CD14-positive monocyte (primary cell): ENCODE measurements at regions not wholly inside any gene's neighbourhood (a gene's known extent, or its start where the extent isn't known, plus 50 kb on each side); places are given as distances from the start of the nearest gene placed in this dataset.

Experiments used
- DNase-seq, 3 donors: peaks; one replicate each; pipeline ENCODE4 v3.0.0-alpha.2; 2011 to 2022
- H2AFZ ChIP-seq: 2 replicates; pipeline ENCODE4 v1.6.0; 2012; ENCODE audit warnings: mild to moderate bottlenecking, low read depth, low read length, inconsistent platforms; ENCODE audit not compliant: insufficient read depth, poor library complexity, severe bottlenecking
- H3K27ac ChIP-seq, 2 donors: 1 replicate in 1 of 2; 2 replicates in 1 of 2; pipeline ENCODE4 v1.5.1; 2012 to 2013; ENCODE audit warnings: low read length in 2 of 2, control low read depth in 1 of 2, inconsistent platforms in 1 of 2, low read depth in 1 of 2, mild to moderate bottlenecking in 1 of 2
- H3K27me3 ChIP-seq, 2 donors: one replicate each; pipeline versions ENCODE4 v1.6.0 to v1.6.1; 2011 to 2013; ENCODE audit warnings: low read length in 2 of 2; ENCODE audit not compliant: control insufficient read depth in 2 of 2, insufficient read depth in 2 of 2
- H3K36me3 ChIP-seq, 2 donors: replicated peaks in 1 of 2; 1 replicate in 1 of 2; 2 replicates in 1 of 2; pipeline versions ENCODE4 v1.5.1 to v1.6.1; 2012 to 2013; ENCODE audit warnings: low read length in 2 of 2, control low read depth in 1 of 2, inconsistent platforms in 1 of 2, mild to moderate bottlenecking in 1 of 2; ENCODE audit not compliant: insufficient read depth in 2 of 2, control insufficient read depth in 1 of 2
- H3K4me1 ChIP-seq, 2 donors: 1 replicate in 1 of 2; 2 replicates in 1 of 2; pipeline versions ENCODE4 v1.5.1 to v1.6.1; 2012 to 2013; ENCODE audit warnings: low read length in 2 of 2, control low read depth in 1 of 2, inconsistent platforms in 1 of 2, mild to moderate bottlenecking in 1 of 2, moderate library complexity in 1 of 2; ENCODE audit not compliant: insufficient read depth in 2 of 2, control insufficient read depth in 1 of 2
- H3K4me2 ChIP-seq: replicated peaks from 2 replicates; pipeline ENCODE3; 2012; ENCODE audit warnings: low read length, moderate library complexity, mild to moderate bottlenecking; ENCODE audit not compliant: poor library complexity, severe bottlenecking; ENCODE audit errors: extremely low read depth
- H3K4me3 ChIP-seq, 3 experiments: fragments of 200-600 bp in 1 of 3; sonication (generic) in 1 of 3; replicated peaks in 1 of 3; 1 replicate in 2 of 3; 2 replicates in 1 of 3; pipeline ENCODE4 v1.5.1; 2011 to 2013; ENCODE audit warnings: low read length in 3 of 3, mild to moderate bottlenecking in 3 of 3, control low read depth in 2 of 3, low read depth in 2 of 3, inconsistent platforms in 1 of 3, moderate library complexity in 1 of 3
- H3K79me2 ChIP-seq: 2 replicates; pipeline ENCODE4 v1.6.0; 2012; ENCODE audit warnings: mild to moderate bottlenecking, control low read depth, inconsistent platforms, low read length, moderate library complexity; ENCODE audit not compliant: insufficient read depth
- H3K9ac ChIP-seq: 2 replicates; pipeline ENCODE4 v1.6.0; 2017; ENCODE audit warnings: low read length, mild to moderate bottlenecking; ENCODE audit not compliant: insufficient read depth, poor library complexity, severe bottlenecking
- H3K9me3 ChIP-seq, 2 donors: replicated peaks in 1 of 2; 1 replicate in 1 of 2; 2 replicates in 1 of 2; pipeline versions ENCODE4 v1.5.1 to v1.6.1; 2012 to 2013; ENCODE audit warnings: low read length in 2 of 2, control low read depth in 1 of 2; ENCODE audit not compliant: control insufficient read depth in 1 of 2, insufficient read depth in 1 of 2
- H4K20me1 ChIP-seq: 2 replicates; pipeline ENCODE4 v1.6.0; 2012; ENCODE audit warnings: mild to moderate bottlenecking, low read length, control low read depth, moderate library complexity; ENCODE audit not compliant: insufficient read depth
- H3K27ac Mint-ChIP-seq, 7 donors: one replicate each; pipeline ENCODE4 v1.8.0; 2020; ENCODE audit warnings: mild to moderate bottlenecking in 7 of 7, mixed read lengths in 7 of 7, moderate library complexity in 6 of 7, inconsistent platforms in 2 of 7
- H3K27me3 Mint-ChIP-seq, 3 donors: one replicate each; pipeline ENCODE4 v1.8.0; 2021 to 2022; ENCODE audit warnings: low read depth in 3 of 3, mild to moderate bottlenecking in 3 of 3, mixed read lengths in 3 of 3, moderate library complexity in 3 of 3, inconsistent platforms in 1 of 3
- H3K36me3 Mint-ChIP-seq, 2 donors: one replicate each; pipeline ENCODE4 v1.8.0; 2020; ENCODE audit warnings: mixed read lengths in 2 of 2, inconsistent platforms in 1 of 2, mild to moderate bottlenecking in 1 of 2
- H3K4me1 Mint-ChIP-seq: one replicate; pipeline ENCODE4 v1.8.0; 2020; ENCODE audit warnings: mild to moderate bottlenecking, mixed read lengths
- H3K4me3 Mint-ChIP-seq, 2 donors: one replicate each; pipeline ENCODE4 v1.8.0; 2020; ENCODE audit warnings: mild to moderate bottlenecking in 2 of 2, mixed read lengths in 2 of 2, moderate library complexity in 1 of 2
- H3K9me3 Mint-ChIP-seq, 7 donors: one replicate each; pipeline ENCODE4 v1.8.0; 2020 to 2022; ENCODE audit warnings: mixed read lengths in 7 of 7, mild to moderate bottlenecking in 6 of 7, moderate library complexity in 6 of 7, inconsistent platforms in 2 of 7
- CTCF ChIP-seq: fragments of 200-600 bp; IDR thresholded peaks from one replicate; pipeline ENCODE4 v1.8.0; 2022; ENCODE audit warnings: antibody characterized with exemption, mild to moderate bottlenecking
- WGBS: methylation state at CpG from one replicate; pipeline ENCODE4 v1.1.5; 2013; ENCODE audit warnings: missing lambda C conversion rate; ENCODE audit not compliant: insufficient coverage; 5-methylcytosine and 5-hydroxymethylcytosine counted together
- intact Hi-C, 2 donors: fragments of 100-400 bp; cut with micrococcal nuclease; formaldehyde crosslinking; loops; one replicate each; pipeline versions ENCODE4 v1.15.0 to v1.15.1; 2023

GRCh38 chr13:100827489-100828176 is 153.0 kb upstream of the TMTC4 start:
- no peak overlapping the region for H3K27ac Mint-ChIP-seq
- TF ChIP-seq CTCF = no peak
- no peak overlapping the region for H3K4me3 Mint-ChIP-seq
- no peak overlapping the region for H3K4me2 ChIP-seq
- no peaks in the 10 kb centered on the region for H3K79me2 ChIP-seq
- H3K4me1 Mint-ChIP-seq = no peaks in the 10 kb centered on the region
- 59% methylated on average over 3 of the region's 8 CpGs for WGBS
- no peaks in the 10 kb centered on the region for H3K36me3 ChIP-seq
- no peaks in the 10 kb centered on the region for H3K4me1 ChIP-seq
- no peak overlapping the region for H3K9ac ChIP-seq
- DNase-seq = no peak
- H3K36me3 Mint-ChIP-seq = no peaks in the 10 kb centered on the region
- H3K27ac ChIP-seq = no peak overlapping the region
- peaks cover 0 to 5% of the 10 kb centered on the region in 2 donors for H3K9me3 ChIP-seq
- peaks cover 1 to 3% (median 1%) of the 10 kb centered on the region in 3 donors for H3K27me3 Mint-ChIP-seq
- no peak overlapping the region for H3K4me3 ChIP-seq
- intact Hi-C loops = no loop called here
- no peaks in the 10 kb centered on the region for H3K27me3 ChIP-seq
- peaks cover 0 to 21% (median 8%) of the 10 kb centered on the region in 7 donors for H3K9me3 Mint-ChIP-seq
- no peak overlapping the region for H2AFZ ChIP-seq
- H4K20me1 ChIP-seq = no peaks in the 10 kb centered on the region

GRCh38 chr13:100826441-100826840 is 151.8 kb upstream of the TMTC4 start:
- intact Hi-C loops = no loop called here
- Histone ChIP-seq H3K4me3 (no peak overlapping the region), H3K9me3 (peaks cover 0 to 5% of the 10 kb centered on the region in 2 donors), H3K79me2 (no peaks in the 10 kb centered on the region), H3K27ac (no peak overlapping the region), H2AFZ (no peak overlapping the region), H3K9ac (no peak overlapping the region), H3K27me3 (no peaks in the 10 kb centered on the region), H3K4me1 (no peaks in the 10 kb centered on the region), H3K4me2 (no peak overlapping the region), H3K36me3 (no peaks in the 10 kb centered on the region), H4K20me1 (no peaks in the 10 kb centered on the region)
- WGBS = no CpG with 5 or more reads among the region's 3 CpGs
- Mint-ChIP-seq H3K36me3 (no peaks in the 10 kb centered on the region), H3K4me1 (no peaks in the 10 kb centered on the region), H3K4me3 (no peak overlapping the region), H3K27me3 (peaks cover 0 to 5% (median 1%) of the 10 kb centered on the region in 3 donors), H3K27ac (no peak overlapping the region), H3K9me3 (peaks cover 0 to 13% (median 4%) of the 10 kb centered on the region in 7 donors)
- no peak for TF ChIP-seq CTCF
- DNase-seq = no peak
